Nephron progenitor cell (in vitro differentiated cells): ENCODE measurements at regions not wholly inside any gene's neighbourhood (a gene's known extent, or its start where the extent isn't known, plus 50 kb on each side); places are given as distances from the start of the nearest gene placed in this dataset.
"Not testable (repeated sequence)": the region's sequence is repeated elsewhere in the genome, so short reads cannot be mapped to it uniquely, and the experiment has no call there.

Experiments used
- DNase-seq: peaks from one replicate; pipeline ENCODE4 v3.0.0; 2021
- H3K27ac Mint-ChIP-seq: 2 replicates; pipeline ENCODE4 v1.8.0; 2021; ENCODE audit warnings: mild to moderate bottlenecking, moderate library complexity, mixed read lengths
- H3K27me3 Mint-ChIP-seq: 2 replicates; pipeline ENCODE4 v1.8.0; 2021; ENCODE audit warnings: mild to moderate bottlenecking, low read depth, mixed read lengths; ENCODE audit not compliant: poor library complexity
- H3K36me3 Mint-ChIP-seq: 2 replicates; pipeline ENCODE4 v1.8.0; 2021; ENCODE audit warnings: low read depth, mixed read lengths
- H3K4me1 Mint-ChIP-seq: 2 replicates; pipeline ENCODE4 v1.8.0; 2021; ENCODE audit warnings: mixed read lengths
- H3K4me3 Mint-ChIP-seq: 2 replicates; pipeline ENCODE4 v1.8.0; 2021; ENCODE audit warnings: mild to moderate bottlenecking, moderate library complexity, mixed read lengths
- H3K9me3 Mint-ChIP-seq: 2 replicates; pipeline ENCODE4 v1.8.0; 2021; ENCODE audit warnings: mild to moderate bottlenecking, moderate library complexity, mixed read lengths
- TF ChIP-seq, protein P1 (sequence below): fragments of 200-600 bp; sonication (generic); IDR thresholded peaks from 2 replicates; pipeline ENCODE4 v1.5.0; 2021; ENCODE audit warnings: antibody characterized with exemption

DNA sequence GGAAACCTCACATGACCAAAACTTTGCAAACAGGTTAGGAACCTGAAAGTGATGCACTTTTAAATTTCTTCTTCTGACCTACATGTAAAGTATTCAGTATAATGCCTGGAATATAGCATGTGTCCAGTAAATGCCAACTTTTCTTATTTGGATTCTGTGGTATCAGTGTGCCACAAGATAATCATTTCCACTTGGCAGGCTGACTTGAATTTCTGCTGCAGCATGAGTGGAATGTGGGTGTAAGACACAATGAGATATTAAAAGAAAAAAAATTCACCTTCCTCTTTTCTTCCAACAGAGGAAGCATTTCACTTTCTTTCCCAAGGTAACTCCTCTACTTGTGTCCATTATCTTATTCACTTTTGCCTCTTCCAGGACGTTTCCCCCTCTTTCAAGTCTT is 141.9 kb upstream of the PRKD1 start:
- Mint-ChIP-seq H3K27me3 (peaks cover 3% of the 10 kb centered on the region), H3K4me1 (no peaks in the 10 kb centered on the region), H3K36me3 (no peaks in the 10 kb centered on the region), H3K27ac (no peak overlapping the region), H3K9me3 (peaks cover 34% of the 10 kb centered on the region), H3K4me3 (no peak overlapping the region)
- TF ChIP-seq, protein P1, sequence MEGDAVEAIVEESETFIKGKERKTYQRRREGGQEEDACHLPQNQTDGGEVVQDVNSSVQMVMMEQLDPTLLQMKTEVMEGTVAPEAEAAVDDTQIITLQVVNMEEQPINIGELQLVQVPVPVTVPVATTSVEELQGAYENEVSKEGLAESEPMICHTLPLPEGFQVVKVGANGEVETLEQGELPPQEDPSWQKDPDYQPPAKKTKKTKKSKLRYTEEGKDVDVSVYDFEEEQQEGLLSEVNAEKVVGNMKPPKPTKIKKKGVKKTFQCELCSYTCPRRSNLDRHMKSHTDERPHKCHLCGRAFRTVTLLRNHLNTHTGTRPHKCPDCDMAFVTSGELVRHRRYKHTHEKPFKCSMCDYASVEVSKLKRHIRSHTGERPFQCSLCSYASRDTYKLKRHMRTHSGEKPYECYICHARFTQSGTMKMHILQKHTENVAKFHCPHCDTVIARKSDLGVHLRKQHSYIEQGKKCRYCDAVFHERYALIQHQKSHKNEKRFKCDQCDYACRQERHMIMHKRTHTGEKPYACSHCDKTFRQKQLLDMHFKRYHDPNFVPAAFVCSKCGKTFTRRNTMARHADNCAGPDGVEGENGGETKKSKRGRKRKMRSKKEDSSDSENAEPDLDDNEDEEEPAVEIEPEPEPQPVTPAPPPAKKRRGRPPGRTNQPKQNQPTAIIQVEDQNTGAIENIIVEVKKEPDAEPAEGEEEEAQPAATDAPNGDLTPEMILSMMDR = no peak
- no peak for DNase-seq

DNA sequence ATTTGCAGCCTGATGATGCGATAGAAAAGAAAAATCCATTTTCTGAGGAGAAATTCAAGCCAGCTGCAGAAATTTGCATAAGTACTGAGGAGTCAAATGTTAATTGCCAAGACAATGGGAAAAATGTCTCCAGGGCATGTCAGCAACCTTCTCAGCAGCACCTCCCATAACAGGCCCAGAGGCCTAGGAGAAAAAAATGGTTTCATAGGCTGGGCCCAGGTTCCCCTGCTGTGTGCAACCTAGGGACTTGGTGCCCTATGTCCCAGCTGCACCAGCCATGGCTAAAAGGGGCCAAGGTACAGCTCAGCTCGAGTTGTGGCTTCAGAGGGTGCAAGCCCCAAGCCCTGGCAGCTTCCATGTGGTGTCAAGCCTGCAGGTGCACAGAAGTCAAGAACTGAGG is 144.8 kb upstream of the PRKD1 start:
- not testable (repeated sequence) for H3K27ac Mint-ChIP-seq, H3K4me1 Mint-ChIP-seq, H3K36me3 Mint-ChIP-seq, H3K4me3 Mint-ChIP-seq, DNase-seq, H3K27me3 Mint-ChIP-seq
- peaks cover 38% of the 10 kb centered on the region for H3K9me3 Mint-ChIP-seq

DNA sequence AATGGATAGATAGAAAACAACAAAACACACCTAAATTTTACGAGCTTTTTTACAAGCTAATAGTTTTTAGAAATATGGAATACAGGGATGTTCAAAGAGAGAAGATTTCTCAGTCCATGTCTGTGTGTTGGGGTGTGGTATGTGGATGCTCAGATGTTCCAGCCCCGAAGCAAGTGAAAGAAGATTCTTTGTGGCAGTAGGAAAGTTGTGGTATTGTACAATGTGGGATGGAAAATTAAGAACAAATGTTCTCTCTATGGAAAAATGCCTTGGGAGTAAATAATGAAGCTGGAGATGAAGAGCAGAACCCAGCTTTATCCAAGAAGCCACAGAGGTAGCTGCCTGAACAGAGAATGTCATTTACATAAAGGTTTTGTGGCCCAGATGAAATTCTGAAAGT is 150.3 kb upstream of the PRKD1 start:
- Mint-ChIP-seq H3K27ac (no peak overlapping the region), H3K9me3 (peaks cover 20% of the 10 kb centered on the region), H3K4me3 (no peak overlapping the region), H3K27me3 (peaks cover 7% of the 10 kb centered on the region), H3K4me1 (no peaks in the 10 kb centered on the region), H3K36me3 (no peaks in the 10 kb centered on the region)
- TF ChIP-seq, protein P1 = no peak
- DNase-seq = no peak

DNA sequence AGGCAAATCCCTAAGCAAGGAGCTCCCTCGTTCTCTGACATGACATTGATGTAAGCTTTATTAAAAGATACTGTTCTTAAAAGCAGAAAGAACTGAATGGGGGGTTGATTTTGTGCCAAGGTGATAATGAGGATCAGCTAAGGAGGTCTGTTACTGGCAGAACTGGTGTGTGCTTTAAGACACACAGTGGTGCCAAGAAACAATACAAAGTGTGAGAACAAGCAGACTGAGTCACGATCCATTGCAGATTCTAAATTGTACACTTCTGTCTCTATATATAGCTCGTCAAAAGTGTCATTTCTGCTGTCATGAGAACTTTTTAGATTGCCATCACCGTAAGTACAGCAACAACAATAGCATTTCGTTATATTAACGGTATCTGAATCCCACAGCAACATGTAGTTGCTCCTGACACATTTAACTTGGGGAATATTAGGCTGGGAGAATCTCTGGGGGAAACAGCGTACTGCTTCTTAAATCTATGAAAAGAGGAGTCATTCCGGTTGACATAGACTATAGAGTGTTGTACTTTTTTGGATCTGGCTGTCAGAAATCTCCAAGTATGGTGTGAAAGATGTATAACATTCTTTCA is 151.3 kb upstream of the PRKD1 start:
- no peak overlapping the region for H3K27ac Mint-ChIP-seq
- H3K9me3 Mint-ChIP-seq = peaks cover 10% of the 10 kb centered on the region
- TF ChIP-seq, protein P1 = no peak
- no peaks in the 10 kb centered on the region for H3K4me1 Mint-ChIP-seq
- no peak overlapping the region for H3K4me3 Mint-ChIP-seq
- peaks cover 7% of the 10 kb centered on the region for H3K27me3 Mint-ChIP-seq
- H3K36me3 Mint-ChIP-seq = no peaks in the 10 kb centered on the region
- DNase-seq = no peak

DNA sequence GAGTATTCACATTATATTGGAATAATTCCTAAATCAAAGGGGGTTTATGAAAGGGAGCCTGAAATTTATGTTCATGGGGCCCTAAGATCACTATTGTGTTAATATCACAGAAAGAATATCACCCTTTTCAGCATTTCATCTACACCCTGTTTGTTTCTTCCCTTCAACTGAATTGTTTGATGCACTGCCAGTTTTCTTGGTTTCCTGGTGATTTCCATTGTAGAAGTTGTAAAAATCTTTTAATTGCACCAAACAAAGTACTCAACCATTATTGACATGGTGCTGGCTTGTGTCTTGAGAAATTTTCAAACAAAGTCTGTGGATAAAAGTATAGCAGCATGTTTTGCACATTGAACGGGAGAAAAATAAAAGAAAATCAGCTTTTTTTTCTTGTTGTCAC is 154.8 kb upstream of the PRKD1 start:
- DNase-seq = no peak
- Mint-ChIP-seq H3K27me3 (peaks cover 4% of the 10 kb centered on the region), H3K9me3 (peaks cover 10% of the 10 kb centered on the region), H3K4me3 (no peak overlapping the region), H3K27ac (no peak overlapping the region), H3K36me3 (no peaks in the 10 kb centered on the region), H3K4me1 (no peaks in the 10 kb centered on the region)
- TF ChIP-seq, protein P1 = no peak

DNA sequence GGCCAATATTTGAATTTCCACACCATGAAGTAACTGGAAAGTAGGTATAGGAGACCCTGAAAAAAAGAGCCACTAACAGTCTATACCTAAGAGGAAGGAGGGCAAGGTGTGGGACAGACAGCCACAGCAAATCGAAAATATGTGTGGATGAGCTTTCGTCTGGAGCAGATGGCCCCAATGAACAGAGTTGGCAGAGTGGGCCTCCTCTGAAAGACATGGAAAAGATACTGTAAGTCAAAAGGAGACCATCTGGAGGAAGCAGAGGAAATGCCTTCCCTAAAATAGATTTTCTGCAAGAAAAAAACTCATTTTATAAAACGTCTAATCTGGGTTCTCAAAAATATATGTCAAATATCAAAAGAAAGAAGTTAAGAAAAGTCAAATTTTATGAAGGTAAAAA is 157.2 kb upstream of the PRKD1 start:
- TF ChIP-seq, protein P1 = no peak
- Mint-ChIP-seq H3K9me3 (peaks cover 25% of the 10 kb centered on the region), H3K4me1 (no peaks in the 10 kb centered on the region), H3K4me3 (no peak overlapping the region), H3K36me3 (no peaks in the 10 kb centered on the region), H3K27ac (no peak overlapping the region), H3K27me3 (no peaks in the 10 kb centered on the region)
- DNase-seq = no peak
